Liver (tissue), 7 donors: ENCODE measurements at regions not wholly inside any gene's neighbourhood (a gene's known extent, or its start where the extent isn't known, plus 50 kb on each side); places are given as distances from the start of the nearest gene placed in this dataset.

ENCODE experiments used
- DNase-seq: peaks from one replicate; pipeline ENCODE4 v3.0.0-alpha.2; 2017; ENCODE audit warnings: low spot score
- H3K27ac ChIP-seq, 2 donors: one replicate each; pipeline ENCODE4 v1.7.0; 2013; ENCODE audit warnings: inconsistent platforms in 2 of 2, low read length in 2 of 2, control low read depth in 1 of 2, low read depth in 1 of 2, mild to moderate bottlenecking in 1 of 2
- H3K27me3 ChIP-seq, 4 donors: one replicate each; pipeline versions ENCODE4 v1.6.1 to v1.7.0; 2013; ENCODE audit warnings: low read length in 3 of 4, inconsistent platforms in 1 of 4, mild to moderate bottlenecking in 1 of 4, moderate library complexity in 1 of 4; ENCODE audit not compliant: control insufficient read depth in 4 of 4, insufficient read depth in 4 of 4
- H3K36me3 ChIP-seq, 4 donors: one replicate each; pipeline versions ENCODE4 v1.6.1 to v1.7.0; 2013; ENCODE audit warnings: low read length in 3 of 4, mild to moderate bottlenecking in 3 of 4, low read depth in 1 of 4, moderate library complexity in 1 of 4; ENCODE audit not compliant: control insufficient read depth in 4 of 4, insufficient read depth in 3 of 4
- H3K4me1 ChIP-seq, 4 donors: one replicate each; pipeline versions ENCODE4 v1.6.1 to v1.7.0; 2013; ENCODE audit warnings: low read length in 3 of 4, mild to moderate bottlenecking in 3 of 4, moderate library complexity in 1 of 4; ENCODE audit not compliant: control insufficient read depth in 4 of 4, insufficient read depth in 4 of 4
- H3K4me3 ChIP-seq, 3 donors: one replicate each; pipeline versions ENCODE4 v1.6.1 to v1.7.0; 2013; ENCODE audit warnings: low read length in 3 of 3, control low read depth in 1 of 3, low read depth in 1 of 3, mild to moderate bottlenecking in 1 of 3
- H3K9ac ChIP-seq, 2 donors: one replicate each; pipeline ENCODE4 v1.7.0; 2013; ENCODE audit warnings: low read length in 2 of 2, mild to moderate bottlenecking in 2 of 2, moderate library complexity in 2 of 2, control low read depth in 1 of 2, low read depth in 1 of 2
- H3K9me3 ChIP-seq, 4 donors: one replicate each; pipeline versions ENCODE4 v1.6.1 to v1.7.0; 2013; ENCODE audit warnings: low read length in 3 of 4; ENCODE audit not compliant: control insufficient read depth in 4 of 4
- EGR1 ChIP-seq, 2 donors: IDR thresholded peaks; 2 replicates each; pipeline ENCODE4 v1.6.1; 2016 to 2018; ENCODE audit warnings: antibody characterized with exemption in 2 of 2, low read depth in 2 of 2
- FOXA1 ChIP-seq: IDR thresholded peaks from 2 replicates; pipeline ENCODE4 v1.6.1; 2016; ENCODE audit warnings: antibody characterized with exemption
- HNF4A ChIP-seq, 2 donors: conservative IDR thresholded peaks; 2 replicates each; pipeline ENCODE4 v1.6.1; 2016; ENCODE audit warnings: antibody characterized with exemption in 2 of 2, mild to moderate bottlenecking in 2 of 2
- HNF4G ChIP-seq: IDR thresholded peaks from 2 replicates; pipeline ENCODE4 v1.6.1; 2016; ENCODE audit warnings: antibody characterized with exemption
- NR2F2 ChIP-seq: IDR thresholded peaks from 2 replicates; pipeline ENCODE4 v1.6.1; 2016; ENCODE audit warnings: antibody characterized with exemption
- RAD21 ChIP-seq, 2 donors: IDR thresholded peaks; 2 replicates each; pipeline ENCODE4 v1.6.1; 2016; ENCODE audit warnings: antibody characterized with exemption in 2 of 2, mild to moderate bottlenecking in 2 of 2
- RXRA ChIP-seq, 2 donors: IDR thresholded peaks; 2 replicates each; pipeline ENCODE4 v1.6.1; 2017 to 2018; ENCODE audit warnings: antibody characterized with exemption in 2 of 2, mild to moderate bottlenecking in 1 of 2
- WGBS: extraction: QIAGEN DNeasy Blood & Tissue Kit; methylation state at CpG from one replicate; pipeline ENCODE4 v1.1.7; 2013; 5-methylcytosine and 5-hydroxymethylcytosine counted together
- TF ChIP-seq, protein P1 (sequence below): IDR thresholded peaks from 2 replicates; pipeline ENCODE4 v1.6.1; 2016; ENCODE audit warnings: antibody characterized with exemption, mild to moderate bottlenecking
- TF ChIP-seq, protein P2 (sequence below): IDR thresholded peaks from 2 replicates; pipeline ENCODE4 v1.6.1; 2016; ENCODE audit warnings: antibody characterized with exemption
- TF ChIP-seq, protein P3 (sequence below): IDR thresholded peaks from 2 replicates; pipeline ENCODE4 v1.6.1; 2016; ENCODE audit warnings: antibody characterized with exemption
- donor health status: healthy.
- donor health status: healthy.
- donor health status: healthy.
- donor health status: healthy.

DNA sequence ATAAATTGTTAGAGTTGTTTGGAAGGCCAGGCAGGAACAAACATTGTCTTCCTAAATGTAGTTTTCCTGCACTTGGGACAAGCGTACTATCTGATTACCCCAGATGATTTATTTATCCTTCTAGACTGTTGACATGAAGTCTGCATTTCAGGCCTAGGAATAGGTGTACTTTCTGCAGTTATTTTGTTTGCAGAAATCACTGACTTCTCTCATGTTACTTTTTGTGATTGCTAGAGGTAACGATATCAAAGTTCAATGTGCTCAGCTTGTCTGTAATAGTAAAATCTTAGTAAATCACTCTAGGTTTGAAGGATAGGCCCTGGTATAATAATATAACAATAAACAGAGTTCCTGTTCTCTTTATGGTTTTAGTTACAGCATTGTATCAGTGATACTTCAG is 75.4 kb upstream of the HDAC9 start:
- Histone ChIP-seq H3K27me3 (no peaks in the 10 kb centered on the region), H3K4me3 (no peak overlapping the region), H3K36me3 (no peaks in the 10 kb centered on the region), H3K9me3 (no peaks in the 10 kb centered on the region), H3K4me1 (no peaks in the 10 kb centered on the region), H3K27ac (no peak overlapping the region), H3K9ac (no peak overlapping the region)
- TF ChIP-seq, protein P1, sequence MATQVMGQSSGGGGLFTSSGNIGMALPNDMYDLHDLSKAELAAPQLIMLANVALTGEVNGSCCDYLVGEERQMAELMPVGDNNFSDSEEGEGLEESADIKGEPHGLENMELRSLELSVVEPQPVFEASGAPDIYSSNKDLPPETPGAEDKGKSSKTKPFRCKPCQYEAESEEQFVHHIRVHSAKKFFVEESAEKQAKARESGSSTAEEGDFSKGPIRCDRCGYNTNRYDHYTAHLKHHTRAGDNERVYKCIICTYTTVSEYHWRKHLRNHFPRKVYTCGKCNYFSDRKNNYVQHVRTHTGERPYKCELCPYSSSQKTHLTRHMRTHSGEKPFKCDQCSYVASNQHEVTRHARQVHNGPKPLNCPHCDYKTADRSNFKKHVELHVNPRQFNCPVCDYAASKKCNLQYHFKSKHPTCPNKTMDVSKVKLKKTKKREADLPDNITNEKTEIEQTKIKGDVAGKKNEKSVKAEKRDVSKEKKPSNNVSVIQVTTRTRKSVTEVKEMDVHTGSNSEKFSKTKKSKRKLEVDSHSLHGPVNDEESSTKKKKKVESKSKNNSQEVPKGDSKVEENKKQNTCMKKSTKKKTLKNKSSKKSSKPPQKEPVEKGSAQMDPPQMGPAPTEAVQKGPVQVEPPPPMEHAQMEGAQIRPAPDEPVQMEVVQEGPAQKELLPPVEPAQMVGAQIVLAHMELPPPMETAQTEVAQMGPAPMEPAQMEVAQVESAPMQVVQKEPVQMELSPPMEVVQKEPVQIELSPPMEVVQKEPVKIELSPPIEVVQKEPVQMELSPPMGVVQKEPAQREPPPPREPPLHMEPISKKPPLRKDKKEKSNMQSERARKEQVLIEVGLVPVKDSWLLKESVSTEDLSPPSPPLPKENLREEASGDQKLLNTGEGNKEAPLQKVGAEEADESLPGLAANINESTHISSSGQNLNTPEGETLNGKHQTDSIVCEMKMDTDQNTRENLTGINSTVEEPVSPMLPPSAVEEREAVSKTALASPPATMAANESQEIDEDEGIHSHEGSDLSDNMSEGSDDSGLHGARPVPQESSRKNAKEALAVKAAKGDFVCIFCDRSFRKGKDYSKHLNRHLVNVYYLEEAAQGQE: no peak
- TF ChIP-seq, protein P2, sequence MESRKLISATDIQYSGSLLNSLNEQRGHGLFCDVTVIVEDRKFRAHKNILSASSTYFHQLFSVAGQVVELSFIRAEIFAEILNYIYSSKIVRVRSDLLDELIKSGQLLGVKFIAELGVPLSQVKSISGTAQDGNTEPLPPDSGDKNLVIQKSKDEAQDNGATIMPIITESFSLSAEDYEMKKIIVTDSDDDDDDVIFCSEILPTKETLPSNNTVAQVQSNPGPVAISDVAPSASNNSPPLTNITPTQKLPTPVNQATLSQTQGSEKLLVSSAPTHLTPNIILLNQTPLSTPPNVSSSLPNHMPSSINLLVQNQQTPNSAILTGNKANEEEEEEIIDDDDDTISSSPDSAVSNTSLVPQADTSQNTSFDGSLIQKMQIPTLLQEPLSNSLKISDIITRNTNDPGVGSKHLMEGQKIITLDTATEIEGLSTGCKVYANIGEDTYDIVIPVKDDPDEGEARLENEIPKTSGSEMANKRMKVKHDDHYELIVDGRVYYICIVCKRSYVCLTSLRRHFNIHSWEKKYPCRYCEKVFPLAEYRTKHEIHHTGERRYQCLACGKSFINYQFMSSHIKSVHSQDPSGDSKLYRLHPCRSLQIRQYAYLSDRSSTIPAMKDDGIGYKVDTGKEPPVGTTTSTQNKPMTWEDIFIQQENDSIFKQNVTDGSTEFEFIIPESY: no peak
- no peak for DNase-seq
- 72% methylated on average over 2 of the region's 2 CpGs for WGBS

DNA sequence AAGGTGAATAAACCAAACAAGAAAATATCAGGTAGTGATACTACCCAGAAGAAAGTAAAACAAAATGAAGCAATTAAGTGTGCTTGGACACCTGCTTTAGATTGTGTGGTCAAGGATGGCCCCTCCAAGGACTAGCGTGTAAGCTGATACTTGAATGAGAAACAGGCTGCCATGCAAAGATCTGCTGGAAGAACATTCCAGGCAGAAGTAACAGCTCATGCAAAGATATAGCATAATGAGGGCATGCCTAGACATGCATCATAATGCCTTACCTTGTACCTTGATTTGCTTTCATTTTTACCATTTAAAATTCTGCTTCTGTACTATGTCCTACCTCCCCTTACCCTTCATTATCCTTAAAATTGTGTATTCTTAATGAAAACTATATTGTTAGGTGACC is 74.8 kb upstream of the HDAC9 start:
- Histone ChIP-seq H3K9me3 (no peaks in the 10 kb centered on the region), H3K27me3 (no peaks in the 10 kb centered on the region), H3K27ac (no peak overlapping the region), H3K4me1 (no peaks in the 10 kb centered on the region), H3K9ac (no peak overlapping the region), H3K4me3 (no peak overlapping the region), H3K36me3 (no peaks in the 10 kb centered on the region)
- WGBS: 91% methylated on average over 1 of the region's 1 CpG
- no peak for DNase-seq
- TF ChIP-seq HNF4A (conservative IDR thresholded peaks at IDR 0.05) (no peak), NR2F2 (no peak), RXRA (IDR thresholded peaks at IDR 0.05) (no peak), RAD21 (IDR thresholded peaks at IDR 0.05) (no peak), HNF4G (no peak), FOXA1 (no peak), EGR1 (IDR thresholded peaks at IDR 0.05; ENCODE audit: low read depth in 2 of 2) (no peak)
- TF ChIP-seq, protein P3, sequence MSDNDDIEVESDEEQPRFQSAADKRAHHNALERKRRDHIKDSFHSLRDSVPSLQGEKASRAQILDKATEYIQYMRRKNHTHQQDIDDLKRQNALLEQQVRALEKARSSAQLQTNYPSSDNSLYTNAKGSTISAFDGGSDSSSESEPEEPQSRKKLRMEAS: no peak
- TF ChIP-seq, protein P1: no peak
